SK-N-MC (cell line): ENCODE measurements at regions not wholly inside any gene's neighbourhood (a gene's known extent, or its start where the extent isn't known, plus 50 kb on each side); places are given as distances from the start of the nearest gene placed in this dataset.

Source experiments
- EZH2 ChIP-seq: fragments of 200-600 bp; sonication (generic); IDR thresholded peaks from one replicate; pipeline ENCODE4 v1.6.1; 2017; ENCODE audit warnings: antibody characterized with exemption
- FOXP2 ChIP-seq: optimal IDR thresholded peaks from 2 replicates; pipeline ENCODE3; 2011; ENCODE audit warnings: mild to moderate bottlenecking, moderate library complexity; ENCODE audit not compliant: insufficient read depth; ENCODE audit errors: extremely low read length, control extremely low read depth
- POLR2AphosphoS5 ChIP-seq: IDR thresholded peaks from 2 replicates; pipeline ENCODE4 v1.6.1; 2012; ENCODE audit warnings: mild to moderate bottlenecking, low read depth, low read length, borderline replicate concordance

- TF ChIP-seq POLR2AphosphoS5 (no peak), EZH2 (no peak), FOXP2 (no peak)
These were observed 161.8 kb upstream of the KLF7 start for GRCh38 chr2:207327513-207327912.
